ENCODE measurements at regions not wholly inside any gene's neighbourhood (a gene's known extent, or its start where the extent isn't known, plus 50 kb on each side); places are given as distances from the start of the nearest gene placed in this dataset.

GRCh38 chr13:72293206-72293605, 426.2 kb upstream of the DACH1 start:
- TF ChIP-seq POLR2A (IDR thresholded peaks at IDR 0.05; ENCODE audit: low read length) (no peak), GATA1 (IDR thresholded peaks at IDR 0.05; ENCODE audit: low read depth, low read length) (no peak)

Measured in erythroblast (primary cell).